ENCODE measurements at regions not wholly inside any gene's neighbourhood (a gene's known extent, or its start where the extent isn't known, plus 50 kb on each side); places are given as distances from the start of the nearest gene placed in this dataset.
"Not testable (repeated sequence)": the region's sequence is repeated elsewhere in the genome, so short reads cannot be mapped to it uniquely, and the experiment has no call there.

DNA sequence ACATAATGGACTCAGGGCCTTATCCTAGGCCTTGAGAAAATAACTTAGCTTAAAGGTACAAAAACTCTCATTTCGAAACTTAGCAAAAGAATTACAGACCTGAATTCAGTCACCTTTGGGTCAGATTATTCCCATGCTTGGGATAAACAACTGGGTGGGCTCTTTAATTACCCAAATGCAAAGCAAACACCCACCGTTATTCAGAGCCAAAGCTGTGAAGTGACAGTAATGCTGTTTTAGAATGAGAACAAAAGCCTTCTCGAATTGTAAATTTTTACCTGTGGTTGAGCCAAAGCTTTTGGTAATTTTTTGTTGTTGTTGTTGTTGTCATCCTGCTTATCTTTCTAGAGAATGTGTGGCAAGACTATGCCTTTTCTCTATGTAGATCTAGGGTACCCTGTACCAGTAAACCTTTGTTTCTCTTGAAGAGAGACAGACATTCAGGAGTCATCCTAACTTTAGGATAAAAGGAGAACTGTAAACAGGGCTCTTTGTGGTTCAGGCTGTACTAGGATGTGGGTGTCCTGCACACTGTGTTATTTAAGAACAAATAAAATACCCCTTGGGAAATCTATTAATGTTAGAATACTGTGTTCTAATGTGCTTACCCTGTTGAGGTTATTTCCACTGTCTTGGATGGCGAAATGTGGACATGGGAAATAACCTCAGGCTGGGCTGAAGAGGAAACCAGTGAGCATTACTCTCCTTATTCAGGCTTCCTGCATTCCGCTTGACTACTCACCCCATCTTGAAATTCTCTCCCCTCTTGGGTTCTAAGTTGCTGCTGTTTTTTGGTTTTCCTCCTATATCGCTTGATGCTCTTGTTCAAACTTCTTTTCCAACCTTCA lies 480.7 kb downstream of the CD83 start:
- POLR2A ChIA-PET, result no interaction called here

DNA sequence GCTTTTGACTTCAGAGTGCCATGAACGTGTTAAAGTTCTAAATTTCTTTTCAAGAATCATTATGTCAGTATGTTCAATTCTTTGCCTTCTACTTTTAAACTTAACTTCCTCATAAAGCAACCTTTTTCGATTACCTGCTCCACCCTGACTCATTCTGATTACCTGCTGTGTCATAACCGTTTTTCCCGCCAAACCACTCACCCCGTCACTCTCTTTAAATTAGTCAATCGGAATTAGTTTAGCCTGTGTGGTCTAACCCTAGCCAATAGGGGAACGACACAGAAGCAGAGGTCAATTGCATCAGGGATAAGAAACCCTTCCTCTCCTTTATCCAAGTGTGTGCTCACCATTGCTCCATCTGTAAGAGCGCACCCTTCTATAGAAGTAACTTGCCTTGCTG lies 482.7 kb downstream of the CD83 start:
- CTCF ChIA-PET; H3K36me3 ChIP-seq (ENCODE audit: control insufficient read depth in 1 of 2, insufficient read depth in 2 of 2, low read length in 2 of 2); H3K4me2 ChIP-seq (ENCODE audit: low read length); H3K9me3 ChIP-seq (ENCODE audit: control insufficient read depth in 1 of 2, insufficient read depth in 1 of 2, low read depth in 1 of 2, low read length in 2 of 2); H3K27me3 ChIP-seq (ENCODE audit: insufficient read depth, low read length); H3K9ac ChIP-seq (ENCODE audit: low read length); H2AFZ ChIP-seq (ENCODE audit: low read depth, low read length, poor library complexity, severe bottlenecking); ATAC-seq; DNase-seq (ENCODE audit: low read depth, low spot score); H3K4me1 ChIP-seq (ENCODE audit: control insufficient read depth in 1 of 2, insufficient read depth in 2 of 2, low read length in 2 of 2); H3K79me2 ChIP-seq (ENCODE audit: insufficient read depth, low read length); H4K20me1 ChIP-seq (ENCODE audit: insufficient read depth); intact Hi-C loops (cut with micrococcal nuclease); POLR2A ChIA-PET; H3K27ac ChIP-seq (ENCODE audit: low read depth, low read length); BruUV-seq (replicated peaks); RAD21 ChIA-PET (ENCODE audit: low non-redundant PET in 1 of 2, low total read pairs in 2 of 2, uncharacterized antibody in 2 of 2, unreplicated experiment in 2 of 2); H3K9me2 ChIP-seq (ENCODE audit: insufficient read depth); H3K4me3 ChIP-seq (replicated peaks in 1 of 2; ENCODE audit: low read depth in 1 of 2, low read length in 2 of 2): not testable (repeated sequence)

More for the DNA sequence above, 480.7 kb downstream of the CD83 start:
- TF ChIP-seq ZNF274 (IDR thresholded peaks at IDR 0.05; ENCODE audit: low read depth, low read length), result no peak
- TF ChIP-seq, protein P1, sequence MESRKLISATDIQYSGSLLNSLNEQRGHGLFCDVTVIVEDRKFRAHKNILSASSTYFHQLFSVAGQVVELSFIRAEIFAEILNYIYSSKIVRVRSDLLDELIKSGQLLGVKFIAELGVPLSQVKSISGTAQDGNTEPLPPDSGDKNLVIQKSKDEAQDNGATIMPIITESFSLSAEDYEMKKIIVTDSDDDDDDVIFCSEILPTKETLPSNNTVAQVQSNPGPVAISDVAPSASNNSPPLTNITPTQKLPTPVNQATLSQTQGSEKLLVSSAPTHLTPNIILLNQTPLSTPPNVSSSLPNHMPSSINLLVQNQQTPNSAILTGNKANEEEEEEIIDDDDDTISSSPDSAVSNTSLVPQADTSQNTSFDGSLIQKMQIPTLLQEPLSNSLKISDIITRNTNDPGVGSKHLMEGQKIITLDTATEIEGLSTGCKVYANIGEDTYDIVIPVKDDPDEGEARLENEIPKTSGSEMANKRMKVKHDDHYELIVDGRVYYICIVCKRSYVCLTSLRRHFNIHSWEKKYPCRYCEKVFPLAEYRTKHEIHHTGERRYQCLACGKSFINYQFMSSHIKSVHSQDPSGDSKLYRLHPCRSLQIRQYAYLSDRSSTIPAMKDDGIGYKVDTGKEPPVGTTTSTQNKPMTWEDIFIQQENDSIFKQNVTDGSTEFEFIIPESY (IDR thresholded peaks at IDR 0.05; ENCODE audit: extremely low read depth, insufficient replicate concordance, low read length), result no peak
- TF ChIP-seq POLR2A (IDR thresholded peaks at IDR 0.05; ENCODE audit: borderline replicate concordance, extremely low read depth, insufficient read depth, insufficient read length), result no peak
- TF ChIP-seq CEBPB (IDR thresholded peaks at IDR 0.05; ENCODE audit: low read depth), result no peak
- TF ChIP-seq SIN3A (IDR thresholded peaks at IDR 0.05; ENCODE audit: low read depth), result no peak
- TF ChIP-seq EGR1 (IDR thresholded peaks at IDR 0.05; ENCODE audit: low read depth), result no peak
- TF ChIP-seq ELF1 (IDR thresholded peaks at IDR 0.05; ENCODE audit: borderline replicate concordance, low read depth), result no peak
- TF ChIP-seq TCF7L2 (IDR thresholded peaks at IDR 0.05; ENCODE audit: borderline replicate concordance, extremely low read depth, insufficient read depth, insufficient read length), result no peak
- TF ChIP-seq RAD21 (IDR thresholded peaks at IDR 0.05; ENCODE audit: low read depth), result no peak
- TF ChIP-seq YY1 (IDR thresholded peaks at IDR 0.05; ENCODE audit: extremely low read depth, insufficient replicate concordance, low read depth, low read length), result no peak
- TF ChIP-seq, protein P2, sequence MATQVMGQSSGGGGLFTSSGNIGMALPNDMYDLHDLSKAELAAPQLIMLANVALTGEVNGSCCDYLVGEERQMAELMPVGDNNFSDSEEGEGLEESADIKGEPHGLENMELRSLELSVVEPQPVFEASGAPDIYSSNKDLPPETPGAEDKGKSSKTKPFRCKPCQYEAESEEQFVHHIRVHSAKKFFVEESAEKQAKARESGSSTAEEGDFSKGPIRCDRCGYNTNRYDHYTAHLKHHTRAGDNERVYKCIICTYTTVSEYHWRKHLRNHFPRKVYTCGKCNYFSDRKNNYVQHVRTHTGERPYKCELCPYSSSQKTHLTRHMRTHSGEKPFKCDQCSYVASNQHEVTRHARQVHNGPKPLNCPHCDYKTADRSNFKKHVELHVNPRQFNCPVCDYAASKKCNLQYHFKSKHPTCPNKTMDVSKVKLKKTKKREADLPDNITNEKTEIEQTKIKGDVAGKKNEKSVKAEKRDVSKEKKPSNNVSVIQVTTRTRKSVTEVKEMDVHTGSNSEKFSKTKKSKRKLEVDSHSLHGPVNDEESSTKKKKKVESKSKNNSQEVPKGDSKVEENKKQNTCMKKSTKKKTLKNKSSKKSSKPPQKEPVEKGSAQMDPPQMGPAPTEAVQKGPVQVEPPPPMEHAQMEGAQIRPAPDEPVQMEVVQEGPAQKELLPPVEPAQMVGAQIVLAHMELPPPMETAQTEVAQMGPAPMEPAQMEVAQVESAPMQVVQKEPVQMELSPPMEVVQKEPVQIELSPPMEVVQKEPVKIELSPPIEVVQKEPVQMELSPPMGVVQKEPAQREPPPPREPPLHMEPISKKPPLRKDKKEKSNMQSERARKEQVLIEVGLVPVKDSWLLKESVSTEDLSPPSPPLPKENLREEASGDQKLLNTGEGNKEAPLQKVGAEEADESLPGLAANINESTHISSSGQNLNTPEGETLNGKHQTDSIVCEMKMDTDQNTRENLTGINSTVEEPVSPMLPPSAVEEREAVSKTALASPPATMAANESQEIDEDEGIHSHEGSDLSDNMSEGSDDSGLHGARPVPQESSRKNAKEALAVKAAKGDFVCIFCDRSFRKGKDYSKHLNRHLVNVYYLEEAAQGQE (IDR thresholded peaks at IDR 0.05; ENCODE audit: low read depth), result no peak
- TF ChIP-seq, protein P3, sequence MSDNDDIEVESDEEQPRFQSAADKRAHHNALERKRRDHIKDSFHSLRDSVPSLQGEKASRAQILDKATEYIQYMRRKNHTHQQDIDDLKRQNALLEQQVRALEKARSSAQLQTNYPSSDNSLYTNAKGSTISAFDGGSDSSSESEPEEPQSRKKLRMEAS (IDR thresholded peaks at IDR 0.05), result no peak
- TF ChIP-seq POLR2AphosphoS5 (IDR thresholded peaks at IDR 0.05; ENCODE audit: low read depth, low read length), result no peak
- TF ChIP-seq SP1 (IDR thresholded peaks at IDR 0.05; ENCODE audit: low read depth), result no peak
- no peak for TF ChIP-seq EZH2phosphoT487 (IDR thresholded peaks at IDR 0.05; ENCODE audit: borderline replicate concordance)
- TF ChIP-seq, protein P4, sequence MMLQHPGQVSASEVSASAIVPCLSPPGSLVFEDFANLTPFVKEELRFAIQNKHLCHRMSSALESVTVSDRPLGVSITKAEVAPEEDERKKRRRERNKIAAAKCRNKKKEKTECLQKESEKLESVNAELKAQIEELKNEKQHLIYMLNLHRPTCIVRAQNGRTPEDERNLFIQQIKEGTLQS (IDR thresholded peaks at IDR 0.05), result no peak
- H3K9ac ChIP-seq (ENCODE audit: low read length), result no peak overlapping the region
- H3K9me3 ChIP-seq (ENCODE audit: control insufficient read depth in 1 of 2, insufficient read depth in 1 of 2, low read depth in 1 of 2, low read length in 2 of 2), result no peaks in the 10 kb centered on the region
- ATAC-seq, result no peak
- peaks cover 0 to 3% of the 10 kb centered on the region in 2 experiments; a peak in 1 of 4 replicates for H3K4me1 ChIP-seq (ENCODE audit: control insufficient read depth in 1 of 2, insufficient read depth in 2 of 2, low read length in 2 of 2)
- intact Hi-C loops (cut with micrococcal nuclease), result no loop called here
- no peaks in the 10 kb centered on the region for H3K9me2 ChIP-seq (ENCODE audit: insufficient read depth)
- H3K36me3 ChIP-seq (ENCODE audit: control insufficient read depth in 1 of 2, insufficient read depth in 2 of 2, low read length in 2 of 2), result no peaks in the 10 kb centered on the region
- ChIA-PET CTCF (interaction anchor here (1.0 kb wide), 1 partner anchor 9 kb away, joined by 3 read pairs; no protein-coding TSS in a partner anchor), RAD21 (ENCODE audit: low non-redundant PET in 1 of 2, low total read pairs in 2 of 2, uncharacterized antibody in 2 of 2, unreplicated experiment in 2 of 2) (no interaction called here)
- H3K4me2 ChIP-seq (ENCODE audit: low read length), result no peak overlapping the region
- no TSS peak for BruUV-seq (replicated peaks)
- DNase-seq (ENCODE audit: low read depth, low spot score), result no peak
- H2AFZ ChIP-seq (ENCODE audit: low read depth, low read length, poor library complexity, severe bottlenecking), result no peak overlapping the region
- H3K27ac ChIP-seq (ENCODE audit: low read depth, low read length), result no peak overlapping the region
- H3K4me3 ChIP-seq (replicated peaks in 1 of 2; ENCODE audit: low read depth in 1 of 2, low read length in 2 of 2), result no peak overlapping the region
- H3K79me2 ChIP-seq (ENCODE audit: insufficient read depth, low read length), result no peaks in the 10 kb centered on the region
- H4K20me1 ChIP-seq (ENCODE audit: insufficient read depth), result no peaks in the 10 kb centered on the region
- H3K27me3 ChIP-seq (ENCODE audit: insufficient read depth, low read length), result no peaks in the 10 kb centered on the region

Data from HCT116 (cell line).